H9 (cell line): ENCODE measurements at regions not wholly inside any gene's neighbourhood (a gene's known extent, or its start where the extent isn't known, plus 50 kb on each side); places are given as distances from the start of the nearest gene placed in this dataset.

Experiments used
- DNase-seq: peaks from one replicate; pipeline ENCODE4 v3.0.0-alpha.2; 2017
- H2AFZ ChIP-seq: one replicate; pipeline ENCODE4 v1.6.1; 2013; ENCODE audit warnings: mild to moderate bottlenecking, low read length, control low read depth, moderate library complexity
- H2AK5ac ChIP-seq: 2 replicates; pipeline ENCODE4 v1.6.1; 2013; ENCODE audit warnings: low read length, control low read depth, mixed read lengths; ENCODE audit not compliant: insufficient read length
- H2BK120ac ChIP-seq: one replicate; pipeline ENCODE4 v1.6.1; 2013; ENCODE audit warnings: low read depth, mild to moderate bottlenecking, low read length, control low read depth, inconsistent platforms; ENCODE audit not compliant: poor library complexity, severe bottlenecking
- H2BK12ac ChIP-seq: 2 replicates; pipeline ENCODE4 v1.6.1; 2013; ENCODE audit warnings: low read length, control low read depth, mixed read lengths, low read depth; ENCODE audit not compliant: insufficient read length
- H2BK15ac ChIP-seq: 2 replicates; pipeline ENCODE4 v1.6.1; 2013; ENCODE audit warnings: low read depth, low read length, control low read depth
- H2BK20ac ChIP-seq: one replicate; pipeline ENCODE4 v1.6.1; 2013; ENCODE audit warnings: low read depth, mild to moderate bottlenecking, low read length, control low read depth, inconsistent platforms; ENCODE audit not compliant: poor library complexity, severe bottlenecking
- H2BK5ac ChIP-seq: 2 replicates; pipeline ENCODE4 v1.6.1; 2013; ENCODE audit warnings: low read length, control low read depth, mixed read lengths; ENCODE audit not compliant: insufficient read length
- H3K14ac ChIP-seq: 2 replicates; pipeline ENCODE4 v1.6.1; 2013; ENCODE audit warnings: low read length, control low read depth; ENCODE audit not compliant: insufficient read depth
- H3K18ac ChIP-seq: 2 replicates; pipeline ENCODE4 v1.6.1; 2013; ENCODE audit warnings: low read depth, mild to moderate bottlenecking, mixed read lengths, low read length, control low read depth; ENCODE audit not compliant: insufficient read length
- H3K23ac ChIP-seq: 2 replicates; pipeline ENCODE4 v1.6.1; 2013; ENCODE audit warnings: low read length, control low read depth, mixed read lengths, low read depth; ENCODE audit not compliant: insufficient read length
- H3K23me2 ChIP-seq: 2 replicates; pipeline ENCODE4 v1.6.1; 2013; ENCODE audit warnings: low read depth, mild to moderate bottlenecking, mixed read lengths, low read length, control low read depth; ENCODE audit not compliant: insufficient read length, poor library complexity, severe bottlenecking
- H3K27ac ChIP-seq: 2 replicates; pipeline ENCODE4 v1.5.1; 2013; ENCODE audit warnings: low read length, control low read depth, mixed read lengths, low read depth; ENCODE audit not compliant: insufficient read length
- H3K27me3 ChIP-seq: 2 replicates; pipeline ENCODE4 v1.6.1; 2013; ENCODE audit warnings: low read length, control low read depth, inconsistent platforms; ENCODE audit not compliant: insufficient read depth
- H3K4ac ChIP-seq: 2 replicates; pipeline ENCODE4 v1.6.1; 2013; ENCODE audit warnings: low read depth, mild to moderate bottlenecking, control low read depth, inconsistent platforms, low read length, moderate library complexity
- H3K4me1 ChIP-seq: 2 replicates; pipeline ENCODE4 v1.6.1; 2013; ENCODE audit warnings: low read length, control low read depth, inconsistent platforms; ENCODE audit not compliant: insufficient read depth
- H3K4me2 ChIP-seq: 2 replicates; pipeline ENCODE4 v1.6.1; 2013; ENCODE audit warnings: low read length, control low read depth, mixed read lengths; ENCODE audit not compliant: insufficient read length, insufficient read depth
- H3K56ac ChIP-seq: 2 replicates; pipeline ENCODE4 v1.6.1; 2013; ENCODE audit warnings: low read depth, mild to moderate bottlenecking, mixed read lengths, low read length, control low read depth; ENCODE audit not compliant: insufficient read length
- H3K79me1 ChIP-seq: 2 replicates; pipeline ENCODE4 v1.6.1; 2013; ENCODE audit warnings: low read depth, mild to moderate bottlenecking, moderate library complexity, low read length, control low read depth, inconsistent platforms; ENCODE audit not compliant: insufficient read depth, poor library complexity, severe bottlenecking
- H3K79me2 ChIP-seq: 2 replicates; pipeline ENCODE4 v1.6.1; 2013; ENCODE audit warnings: low read length, control low read depth, inconsistent platforms; ENCODE audit not compliant: insufficient read depth
- H3K9ac ChIP-seq: 2 replicates; pipeline ENCODE4 v1.6.1; 2013; ENCODE audit warnings: low read length, control low read depth, mixed read lengths; ENCODE audit not compliant: insufficient read length; ENCODE audit errors: extremely low read depth
- H3K9me3 ChIP-seq: one replicate; pipeline ENCODE4 v1.6.1; 2013; ENCODE audit warnings: low read depth, low read length, inconsistent platforms; ENCODE audit not compliant: control insufficient read depth
- H3T11ph ChIP-seq: one replicate; pipeline ENCODE4 v1.6.1; 2013; ENCODE audit warnings: mild to moderate bottlenecking, low read length, control low read depth, inconsistent platforms
- H4K20me1 ChIP-seq: one replicate; pipeline ENCODE4 v1.6.1; 2013; ENCODE audit not compliant: control insufficient read depth, insufficient read length, insufficient read depth
- H4K5ac ChIP-seq: 2 replicates; pipeline ENCODE4 v1.6.1; 2013; ENCODE audit warnings: low read depth, mild to moderate bottlenecking, mixed read lengths, low read length, control low read depth; ENCODE audit not compliant: insufficient read length
- H4K8ac ChIP-seq: replicated peaks from 2 replicates; pipeline ENCODE4 v1.6.1; 2013; ENCODE audit warnings: low read length, control low read depth, mixed read lengths, low read depth; ENCODE audit not compliant: insufficient read length
- H4K91ac ChIP-seq: 2 replicates; pipeline ENCODE4 v1.6.1; 2013; ENCODE audit warnings: low read depth, mild to moderate bottlenecking, moderate library complexity, mixed read lengths, low read length, control low read depth; ENCODE audit not compliant: insufficient read length
- H3K27ac Mint-ChIP-seq, 3 experiments: 2 replicates in 2 of 3; 3 replicates in 1 of 3; pipeline ENCODE4 v1.8.0; 2020 to 2021; ENCODE audit warnings: mixed read lengths in 3 of 3, mild to moderate bottlenecking in 1 of 3, moderate library complexity in 1 of 3
- H3K27me3 Mint-ChIP-seq: 2 replicates; pipeline ENCODE4 v1.8.0; 2021; ENCODE audit warnings: low read depth, mild to moderate bottlenecking, moderate library complexity, mixed read lengths
- H3K36me3 Mint-ChIP-seq, 3 experiments: 2 replicates in 2 of 3; 3 replicates in 1 of 3; pipeline ENCODE4 v1.8.0; 2020 to 2021; ENCODE audit warnings: low read depth in 3 of 3, mixed read lengths in 3 of 3; ENCODE audit not compliant: insufficient read depth in 1 of 3
- H3K4me1 Mint-ChIP-seq, 2 experiments: 2 replicates each; pipeline ENCODE4 v1.8.0; 2020; ENCODE audit warnings: mixed read lengths in 2 of 2
- H3K4me3 Mint-ChIP-seq, 2 experiments: 2 replicates in 1 of 2; 3 replicates in 1 of 2; pipeline ENCODE4 v1.8.0; 2020 to 2021; ENCODE audit warnings: mild to moderate bottlenecking in 2 of 2, mixed read lengths in 2 of 2, moderate library complexity in 1 of 2
- H3K9me3 Mint-ChIP-seq, 2 experiments: 2 replicates in 1 of 2; 3 replicates in 1 of 2; pipeline ENCODE4 v1.8.0; 2020; ENCODE audit warnings: mild to moderate bottlenecking in 2 of 2, mixed read lengths in 2 of 2, moderate library complexity in 1 of 2
- CTCF ChIP-seq: fragments of 200-600 bp; sonication (generic); conservative IDR thresholded peaks from 3 replicates; pipeline ENCODE4 v1.8.0; 2021; ENCODE audit warnings: antibody characterized with exemption, mild to moderate bottlenecking
- WGBS: extraction: QIAGEN DNeasy Blood & Tissue Kit; methylation state at CpG from one replicate; pipeline ENCODE4 v1.1.7; 2013; ENCODE audit warnings: missing lambda C conversion rate, low lambda C conversion rate, mixed read lengths; ENCODE audit not compliant: insufficient read length; ENCODE audit errors: extremely low coverage; 5-methylcytosine and 5-hydroxymethylcytosine counted together

- Histone ChIP-seq H3K9me3 (no peaks in the 10 kb centered on the region), H3K27ac (no peak overlapping the region), H2BK12ac (no peak overlapping the region), H3K14ac (no peak overlapping the region), H3K4me2 (no peak overlapping the region), H3K79me2 (no peaks in the 10 kb centered on the region), H3K79me1 (no peaks in the 10 kb centered on the region), H2BK5ac (no peak overlapping the region), H2AFZ (no peak overlapping the region), H2BK20ac (no peak overlapping the region), H2BK15ac (no peak overlapping the region), H4K91ac (no peak overlapping the region), H4K5ac (no peak overlapping the region), H4K8ac (no peak overlapping the region), H3K23ac (no peak overlapping the region), H3K27me3 (no peaks in the 10 kb centered on the region), H3K18ac (no peak overlapping the region), H3K4me1 (no peaks in the 10 kb centered on the region), H3K56ac (no peak overlapping the region), H4K20me1 (no peaks in the 10 kb centered on the region), H3K4ac (no peak overlapping the region), H2AK5ac (no peak overlapping the region), H3T11ph (no peak overlapping the region), H2BK120ac (no peak overlapping the region), H3K23me2 (no peaks in the 10 kb centered on the region), H3K9ac (no peak overlapping the region)
- DNase-seq, result no peak
- Mint-ChIP-seq H3K27me3 (no peaks in the 10 kb centered on the region; the same call in 1 of the 2 replicates), H3K9me3 (peaks cover 4 to 8% of the 10 kb centered on the region in 2 experiments; a peak in 4 of 5 replicates), H3K27ac (no peak overlapping the region), H3K36me3 (peaks cover 0 to 5% (median 3%) of the 10 kb centered on the region in 3 experiments; a peak in 3 of 7 replicates), H3K4me3 (no peak overlapping the region), H3K4me1 (no peaks in the 10 kb centered on the region)
- no CpG with 5 or more reads among the region's 3 CpGs for WGBS
- TF ChIP-seq CTCF, result no peak
These were observed 632.8 kb downstream of the TSN start for GRCh38 chr2:122388208-122388607.
